ENCODE measurements at regions not wholly inside any gene's neighbourhood (a gene's known extent, or its start where the extent isn't known, plus 50 kb on each side); places are given as distances from the start of the nearest gene placed in this dataset.

- DNase-seq: no peak
- H3K27me3 ChIP-seq (ENCODE audit: control insufficient read depth, insufficient read depth, low read length): no peaks in the 10 kb centered on the region
- no peak overlapping the region for H3K4me3 Mint-ChIP-seq
- H3K4me1 ChIP-seq (ENCODE audit: control insufficient read depth, insufficient read depth, low read length): no peaks in the 10 kb centered on the region
- intact Hi-C loops (cut with micrococcal nuclease): no loop called here
- no peak overlapping the region for H3K4me3 ChIP-seq (ENCODE audit: low read length)
- H3K36me3 Mint-ChIP-seq: no peaks in the 10 kb centered on the region
- H3K27ac Mint-ChIP-seq: no peak overlapping the region
- no peak overlapping the region for H3K27ac ChIP-seq (ENCODE audit: low read length)
- no peak for ATAC-seq
- H3K27me3 Mint-ChIP-seq (ENCODE audit: low read depth in 2 of 2): peaks cover 18 to 39% of the 10 kb centered on the region in 2 donors
- TF ChIP-seq CTCF (IDR thresholded peaks at IDR 0.05): no peak
- WGBS (ENCODE audit: insufficient coverage): 67% methylated on average over 4 of the region's 6 CpGs
- no peaks in the 10 kb centered on the region for H3K9me3 ChIP-seq (ENCODE audit: control insufficient read depth, insufficient read depth, low read length)
- no peaks in the 10 kb centered on the region for H3K9me3 Mint-ChIP-seq
- no peaks in the 10 kb centered on the region for H3K4me1 Mint-ChIP-seq
- H3K36me3 ChIP-seq (ENCODE audit: control insufficient read depth, insufficient read depth, low read length): no peaks in the 10 kb centered on the region
Observed at GRCh38 chr9:7533376-7534090, 266.0 kb downstream of the DMAC1 start.

GRCh38 chr9:7523426-7524043 is 276.0 kb downstream of the DMAC1 start:
- no peak for ATAC-seq
- Mint-ChIP-seq H3K4me3 (no peak overlapping the region), H3K9me3 (no peaks in the 10 kb centered on the region)

GRCh38 chr9:7520396-7520795 is 279.2 kb downstream of the DMAC1 start:
- intact Hi-C loops (cut with micrococcal nuclease): no loop called here
- no peaks in the 10 kb centered on the region for H3K9me3 ChIP-seq (ENCODE audit: control insufficient read depth, insufficient read depth, low read length)
- H3K4me1 Mint-ChIP-seq: no peaks in the 10 kb centered on the region
- H3K4me3 Mint-ChIP-seq: no peak overlapping the region
- H3K27me3 Mint-ChIP-seq (ENCODE audit: low read depth in 2 of 2): peaks cover 4 to 10% of the 10 kb centered on the region in 2 donors
- no peaks in the 10 kb centered on the region for H3K4me1 ChIP-seq (ENCODE audit: control insufficient read depth, insufficient read depth, low read length)
- no peak overlapping the region for H3K27ac ChIP-seq (ENCODE audit: low read length)
- ATAC-seq (no peak), DNase-seq (no peak)
- no peaks in the 10 kb centered on the region for H3K9me3 Mint-ChIP-seq
- 68% methylated on average over 5 of the region's 5 CpGs for WGBS (ENCODE audit: insufficient coverage)
- no peaks in the 10 kb centered on the region for H3K36me3 ChIP-seq (ENCODE audit: control insufficient read depth, insufficient read depth, low read length)
- no peak overlapping the region for H3K4me3 ChIP-seq (ENCODE audit: low read length)
- H3K27me3 ChIP-seq (ENCODE audit: control insufficient read depth, insufficient read depth, low read length): no peaks in the 10 kb centered on the region
- no peak for TF ChIP-seq CTCF (IDR thresholded peaks at IDR 0.05)
- no peaks in the 10 kb centered on the region for H3K36me3 Mint-ChIP-seq
- H3K27ac Mint-ChIP-seq: no peak overlapping the region

More at GRCh38 chr9:7523426-7524043, 276.0 kb downstream of the DMAC1 start:
- Histone ChIP-seq H3K36me3 (ENCODE audit: control insufficient read depth, insufficient read depth, low read length) (no peaks in the 10 kb centered on the region), H3K27ac (ENCODE audit: low read length) (no peak overlapping the region), H3K27me3 (ENCODE audit: control insufficient read depth, insufficient read depth, low read length) (peaks cover 2% of the 10 kb centered on the region), H3K4me3 (ENCODE audit: low read length) (no peak overlapping the region), H3K4me1 (ENCODE audit: control insufficient read depth, insufficient read depth, low read length) (no peaks in the 10 kb centered on the region), H3K9me3 (ENCODE audit: control insufficient read depth, insufficient read depth, low read length) (no peaks in the 10 kb centered on the region)
- H3K27me3 Mint-ChIP-seq (ENCODE audit: low read depth in 2 of 2): peaks cover 4 to 19% of the 10 kb centered on the region in 2 donors
- H3K4me1 Mint-ChIP-seq: no peaks in the 10 kb centered on the region
- 94% methylated on average over 4 of the region's 5 CpGs for WGBS (ENCODE audit: insufficient coverage)
- DNase-seq: no peak
- intact Hi-C loops (cut with micrococcal nuclease): no loop called here
- no peaks in the 10 kb centered on the region for H3K36me3 Mint-ChIP-seq
- no peak for TF ChIP-seq CTCF (IDR thresholded peaks at IDR 0.05)
- no peak overlapping the region for H3K27ac Mint-ChIP-seq
